OCI-LY3 (cell line): ENCODE measurements at regions not wholly inside any gene's neighbourhood (a gene's known extent, or its start where the extent isn't known, plus 50 kb on each side); places are given as distances from the start of the nearest gene placed in this dataset.

Experiments used
- H2AFZ ChIP-seq: fragments of 200-600, 300-600 bp; shearing (Covaris generic); 2 replicates; pipeline ENCODE4 v1.6.0; 2014; ENCODE audit warnings: antibody characterized with exemption, low read depth, low read length
- H3K27ac ChIP-seq: fragments of 200-600, 300-600 bp; sonication (generic); 2 replicates; pipeline ENCODE4 v1.5.1; 2014; ENCODE audit warnings: mild to moderate bottlenecking, low read length, moderate library complexity, mixed read lengths
- H3K27me3 ChIP-seq: fragments of 200-600, 300-600 bp; sonication (generic); 2 replicates; pipeline ENCODE4 v1.6.1; 2014; ENCODE audit warnings: low read depth, low read length, mixed read lengths
- H3K36me3 ChIP-seq: fragments of 200-600, 300-600 bp; sonication (generic); replicated peaks from 2 replicates; pipeline ENCODE3; 2014; ENCODE audit warnings: low read depth, low read length, mixed read lengths
- H3K4me1 ChIP-seq: fragments of 300-600, 200-600 bp; sonication (generic); 2 replicates; pipeline ENCODE4 v1.6.1; 2014; ENCODE audit warnings: low read length, mixed read lengths
- H3K4me2 ChIP-seq: fragments of 200-600, 300-600 bp; sonication (generic); 2 replicates; pipeline ENCODE4 v1.6.1; 2014; ENCODE audit warnings: low read length, mixed read lengths
- H3K4me3 ChIP-seq: fragments of 300-600, 200-600 bp; sonication (generic); 2 replicates; pipeline ENCODE4 v1.5.1; 2014; ENCODE audit warnings: antibody characterized with exemption, mild to moderate bottlenecking, low read length, moderate library complexity
- H3K79me2 ChIP-seq: fragments of 300-600, 200-600 bp; shearing (Covaris generic); 2 replicates; pipeline ENCODE4 v1.6.1; 2014; ENCODE audit warnings: mild to moderate bottlenecking, low read length, mixed read lengths
- H3K9ac ChIP-seq: fragments of 300-600, 200-600 bp; shearing (Covaris generic); 2 replicates; pipeline ENCODE4 v1.6.0; 2014; ENCODE audit warnings: mild to moderate bottlenecking, low read length, moderate library complexity
- H3K9me3 ChIP-seq: fragments of 200-600, 300-600 bp; shearing (Covaris generic); 2 replicates; pipeline ENCODE4 v1.6.1; 2014; ENCODE audit warnings: low read length, mixed read lengths; ENCODE audit not compliant: insufficient read depth
- H4K20me1 ChIP-seq: fragments of 200-600, 300-600 bp; sonication (generic); 2 replicates; pipeline ENCODE4 v1.6.1; 2016; ENCODE audit warnings: low read length, mixed read lengths; ENCODE audit not compliant: insufficient read depth
- CTCF ChIP-seq: fragments of 200-600, 300-600 bp; sonication (generic); IDR thresholded peaks from 2 replicates; pipeline ENCODE4 v1.5.1; 2014; ENCODE audit warnings: antibody characterized with exemption, low read length, low read depth
- EZH2phosphoT487 ChIP-seq: fragments of 200-600 bp; shearing (Covaris generic); IDR thresholded peaks from 2 replicates; pipeline ENCODE4 v1.6.1; 2018; ENCODE audit warnings: antibody characterized with exemption, mixed run types, low read depth

GRCh38 chr6:73956305-73956704 lies 260.3 kb downstream of the CD109 start:
- Histone ChIP-seq H2AFZ (no peak overlapping the region), H3K9ac (no peak overlapping the region), H3K79me2 (no peaks in the 10 kb centered on the region), H3K4me2 (no peak overlapping the region), H3K4me3 (no peak overlapping the region), H4K20me1 (no peaks in the 10 kb centered on the region), H3K4me1 (no peaks in the 10 kb centered on the region), H3K9me3 (no peaks in the 10 kb centered on the region), H3K27me3 (no peaks in the 10 kb centered on the region), H3K36me3 (no peaks in the 10 kb centered on the region), H3K27ac (no peak overlapping the region)
- TF ChIP-seq EZH2phosphoT487 (no peak), CTCF (no peak)

- H2AFZ ChIP-seq = no peak overlapping the region
Observed at GRCh38 chr6:73955800-73956199, 259.8 kb downstream of the CD109 start.

GRCh38 chr6:73954881-73955280 lies 258.9 kb downstream of the CD109 start:
- Histone ChIP-seq H3K27ac (no peak overlapping the region), H3K9ac (no peak overlapping the region), H3K4me1 (no peaks in the 10 kb centered on the region), H3K79me2 (no peaks in the 10 kb centered on the region), H3K36me3 (no peaks in the 10 kb centered on the region), H3K4me3 (no peak overlapping the region), H3K27me3 (no peaks in the 10 kb centered on the region), H4K20me1 (no peaks in the 10 kb centered on the region), H2AFZ (no peak overlapping the region), H3K4me2 (no peak overlapping the region), H3K9me3 (no peaks in the 10 kb centered on the region)
- TF ChIP-seq EZH2phosphoT487 = no peak
- TF ChIP-seq CTCF = no peak

More at GRCh38 chr6:73955800-73956199, 259.8 kb downstream of the CD109 start:
- no peak for TF ChIP-seq EZH2phosphoT487
- no peak for TF ChIP-seq CTCF
- Histone ChIP-seq H3K9ac (no peak overlapping the region), H3K4me2 (no peak overlapping the region), H3K36me3 (no peaks in the 10 kb centered on the region), H3K4me1 (no peaks in the 10 kb centered on the region), H3K79me2 (no peaks in the 10 kb centered on the region), H4K20me1 (no peaks in the 10 kb centered on the region), H3K4me3 (no peak overlapping the region), H3K27ac (no peak overlapping the region), H3K27me3 (no peaks in the 10 kb centered on the region), H3K9me3 (no peaks in the 10 kb centered on the region)

- Histone ChIP-seq H4K20me1 (no peaks in the 10 kb centered on the region), H2AFZ (no peak overlapping the region), H3K9me3 (no peaks in the 10 kb centered on the region), H3K79me2 (no peaks in the 10 kb centered on the region), H3K4me2 (no peak overlapping the region), H3K27me3 (no peaks in the 10 kb centered on the region), H3K36me3 (no peaks in the 10 kb centered on the region), H3K27ac (no peak overlapping the region), H3K4me3 (no peak overlapping the region), H3K4me1 (no peaks in the 10 kb centered on the region), H3K9ac (no peak overlapping the region)
- TF ChIP-seq EZH2phosphoT487 (no peak), CTCF (no peak)
Observed at GRCh38 chr6:73951183-73951582, 255.2 kb downstream of the CD109 start.
